Caco-2 (cell line): ENCODE measurements at regions not wholly inside any gene's neighbourhood (a gene's known extent, or its start where the extent isn't known, plus 50 kb on each side); places are given as distances from the start of the nearest gene placed in this dataset.

Experiments
- BruUV-seq: library from RNA; stranded (reverse); fragments of 400-500 nt; replicated peaks from 2 replicates; lab custom pipeline; 2021; lab: Mats Ljungman, UMichigan
- CTCF ChIA-PET: fragments of 300-600 bp; sonication (Branson Sonifier 250); formaldehyde crosslinking; loops from one replicate; lab custom pipeline; 2022; ENCODE audit warnings: antibody characterized with exemption; lab: Charles Lee
- POLR2A ChIA-PET: fragments of 300-600 bp; sonication (Branson Sonifier 250); formaldehyde crosslinking; loops from one replicate; lab custom pipeline; 2022; ENCODE audit warnings: antibody characterized with exemption; lab: Charles Lee
- DNase-seq, 2 experiments: peaks; one replicate each; pipeline versions ENCODE4 v3.0.0 to v3.0.0-alpha.2; 2020 to 2022
- H3K27me3 ChIP-seq: replicated peaks from 2 replicates; pipeline ENCODE4 v1.6.0; 2011; ENCODE audit warnings: low read length; ENCODE audit not compliant: control insufficient read depth, insufficient read depth
- H3K36me3 ChIP-seq: 2 replicates; pipeline ENCODE4 v1.5.1; 2011; ENCODE audit warnings: low read length; ENCODE audit not compliant: control insufficient read depth, insufficient read depth
- H3K4me1 ChIP-seq: fragments of 250-450 bp; sonication (Bioruptor Pico); 2 replicates; pipeline ENCODE4 v1.5.1; 2020; ENCODE audit warnings: mild to moderate bottlenecking
- H3K4me3 ChIP-seq: 2 replicates; pipeline ENCODE4 v1.5.1; 2011; ENCODE audit warnings: low read depth, mild to moderate bottlenecking, control low read depth, low read length
- H3K9me3 ChIP-seq: fragments of 250-450 bp; sonication (Bioruptor Pico); 2 replicates; pipeline ENCODE4 v1.5.1; 2020; ENCODE audit warnings: mild to moderate bottlenecking, moderate library complexity
- H3K27ac Mint-ChIP-seq: one replicate; pipeline ENCODE4 v1.8.0; 2022; ENCODE audit warnings: mixed read lengths; ENCODE audit not compliant: unreplicated experiment
- H3K27me3 Mint-ChIP-seq: one replicate; pipeline ENCODE4 v1.8.0; 2022; ENCODE audit warnings: mixed read lengths; ENCODE audit not compliant: insufficient read depth, unreplicated experiment
- H3K36me3 Mint-ChIP-seq: one replicate; pipeline ENCODE4 v1.8.0; 2022; ENCODE audit warnings: mild to moderate bottlenecking, mixed read lengths; ENCODE audit not compliant: insufficient read depth, unreplicated experiment
- H3K4me1 Mint-ChIP-seq: one replicate; pipeline ENCODE4 v1.8.0; 2022; ENCODE audit warnings: low read depth, mixed read lengths; ENCODE audit not compliant: unreplicated experiment
- H3K4me3 Mint-ChIP-seq: one replicate; pipeline ENCODE4 v1.8.0; 2022; ENCODE audit warnings: mild to moderate bottlenecking, moderate library complexity, mixed read lengths; ENCODE audit not compliant: unreplicated experiment
- H3K9me3 Mint-ChIP-seq: one replicate; pipeline ENCODE4 v1.8.0; 2022; ENCODE audit warnings: mixed read lengths; ENCODE audit not compliant: unreplicated experiment
- CTCF ChIP-seq, 2 experiments: fragments of 200-600 bp in 1 of 2; IDR thresholded peaks; 1 replicate in 1 of 2; 2 replicates in 1 of 2; pipeline versions ENCODE4 v1.5.1 to v1.8.0; 2011 to 2022; ENCODE audit warnings: antibody characterized with exemption in 1 of 2, control low read depth in 1 of 2, inconsistent platforms in 1 of 2, low read depth in 1 of 2, low read length in 1 of 2, mild to moderate bottlenecking in 1 of 2, moderate library complexity in 1 of 2; ENCODE audit not compliant: insufficient read depth in 1 of 2, severe bottlenecking in 1 of 2, unreplicated experiment in 1 of 2
- intact Hi-C: fragments of 100-400 bp; cut with micrococcal nuclease; formaldehyde crosslinking; loops from one replicate; pipeline ENCODE4 v1.10.0; 2022; ENCODE audit not compliant: unreplicated experiment

GRCh38 chr2:196362973-196363549, 191.7 kb upstream of the STK17B start:
- Mint-ChIP-seq H3K36me3 (no peaks in the 10 kb centered on the region), H3K27ac (no peak overlapping the region), H3K27me3 (no peaks in the 10 kb centered on the region), H3K4me3 (no peak overlapping the region), H3K9me3 (peaks cover 10% of the 10 kb centered on the region), H3K4me1 (no peaks in the 10 kb centered on the region)
- Histone ChIP-seq H3K9me3 (peaks cover 6% of the 10 kb centered on the region), H3K4me1 (no peaks in the 10 kb centered on the region), H3K36me3 (no peaks in the 10 kb centered on the region), H3K4me3 (no peak overlapping the region), H3K27me3 (no peaks in the 10 kb centered on the region)
- no peak for DNase-seq
- ChIA-PET POLR2A (no interaction called here), CTCF (no interaction called here)
- intact Hi-C loops = no loop called here
- no peak for TF ChIP-seq CTCF (IDR thresholded peaks at IDR 0.05; ENCODE audit: insufficient read depth in 1 of 2, low read depth in 1 of 2, low read length in 1 of 2, severe bottlenecking in 1 of 2, unreplicated experiment in 1 of 2)
- no TSS peak for BruUV-seq

- Histone ChIP-seq H3K4me1 (no peaks in the 10 kb centered on the region), H3K27me3 (no peaks in the 10 kb centered on the region), H3K36me3 (no peaks in the 10 kb centered on the region), H3K4me3 (no peak overlapping the region), H3K9me3 (peaks cover 11% of the 10 kb centered on the region)
- intact Hi-C loops = no loop called here
- peaks cover 20% of the 10 kb centered on the region for H3K9me3 Mint-ChIP-seq
- no TSS peak for BruUV-seq
- H3K27me3 Mint-ChIP-seq = no peaks in the 10 kb centered on the region
- DNase-seq = no peak
- H3K4me3 Mint-ChIP-seq = no peak overlapping the region
- no peaks in the 10 kb centered on the region for H3K4me1 Mint-ChIP-seq
- POLR2A ChIA-PET = no interaction called here
- CTCF ChIA-PET = no interaction called here
- TF ChIP-seq CTCF (IDR thresholded peaks at IDR 0.05; ENCODE audit: insufficient read depth in 1 of 2, low read depth in 1 of 2, low read length in 1 of 2, severe bottlenecking in 1 of 2, unreplicated experiment in 1 of 2) = no peak
- H3K27ac Mint-ChIP-seq = no peak overlapping the region
- H3K36me3 Mint-ChIP-seq = no peaks in the 10 kb centered on the region
Observed at GRCh38 chr2:196365145-196365544, 193.8 kb upstream of the STK17B start.

GRCh38 chr2:196365923-196366322, 194.5 kb upstream of the STK17B start:
- Mint-ChIP-seq H3K27ac (no peak overlapping the region), H3K27me3 (no peaks in the 10 kb centered on the region), H3K4me3 (no peak overlapping the region), H3K4me1 (no peaks in the 10 kb centered on the region), H3K9me3 (peaks cover 20% of the 10 kb centered on the region), H3K36me3 (no peaks in the 10 kb centered on the region)
- intact Hi-C loops = no loop called here
- Histone ChIP-seq H3K4me3 (no peak overlapping the region), H3K36me3 (no peaks in the 10 kb centered on the region), H3K4me1 (no peaks in the 10 kb centered on the region), H3K27me3 (no peaks in the 10 kb centered on the region), H3K9me3 (peaks cover 11% of the 10 kb centered on the region)
- ChIA-PET CTCF (no interaction called here), POLR2A (no interaction called here)
- DNase-seq = no peak
- no TSS peak for BruUV-seq
- TF ChIP-seq CTCF (IDR thresholded peaks at IDR 0.05; ENCODE audit: insufficient read depth in 1 of 2, low read depth in 1 of 2, low read length in 1 of 2, severe bottlenecking in 1 of 2, unreplicated experiment in 1 of 2) = no peak
